ENCODE measurements at regions not wholly inside any gene's neighbourhood (a gene's known extent, or its start where the extent isn't known, plus 50 kb on each side); places are given as distances from the start of the nearest gene placed in this dataset.

DNA sequence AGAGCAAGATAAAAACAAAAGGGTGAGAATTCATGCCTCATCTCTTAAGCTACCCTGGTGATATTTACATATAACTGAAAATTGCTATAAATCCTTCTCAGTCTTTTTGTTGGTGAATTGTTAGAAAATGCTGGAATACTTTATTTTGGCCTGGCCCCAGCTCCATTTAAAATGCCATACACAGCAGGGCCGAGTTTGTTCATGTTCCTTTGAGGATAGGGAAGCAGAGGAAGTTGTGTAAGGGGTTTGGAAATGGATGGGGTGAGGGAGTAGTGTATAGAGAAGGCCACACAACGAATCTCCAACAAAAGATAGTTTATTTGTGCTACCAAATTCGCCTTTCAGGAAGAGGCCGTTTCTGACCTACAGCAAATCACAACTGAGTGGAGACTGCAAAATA lies 78.6 kb upstream of the ADAMTS9 start:
- TF ChIP-seq EZH2phosphoT487 (IDR thresholded peaks at IDR 0.05; ENCODE audit: insufficient read depth, low read depth) (no peak), EZH2 (IDR thresholded peaks at IDR 0.05; ENCODE audit: insufficient read depth, poor library complexity, severe bottlenecking) (no peak)
